SJSA1 (cell line): ENCODE measurements at regions not wholly inside any gene's neighbourhood (a gene's known extent, or its start where the extent isn't known, plus 50 kb on each side); places are given as distances from the start of the nearest gene placed in this dataset.
"Not testable (repeated sequence)": the region's sequence is repeated elsewhere in the genome, so short reads cannot be mapped to it uniquely, and the experiment has no call there.

Source experiments
- DNase-seq, 2 experiments: peaks; one replicate each; pipeline ENCODE4 v3.0.0-alpha.2; 2015 to 2020; ENCODE audit warnings: low spot score in 2 of 2, low read depth in 1 of 2
- H3K27ac ChIP-seq: fragments of 250-450 bp; sonication (Bioruptor Pico); 2 replicates; pipeline ENCODE4 v1.5.1; 2020; ENCODE audit warnings: mild to moderate bottlenecking, moderate library complexity
- H3K27me3 ChIP-seq: fragments of 250-450 bp; sonication (Bioruptor Pico); replicated peaks from 2 replicates; pipeline ENCODE4 v1.5.1; 2020; ENCODE audit warnings: mild to moderate bottlenecking, moderate library complexity
- H3K36me3 ChIP-seq: fragments of 250-450 bp; sonication (Bioruptor Pico); 2 replicates; pipeline ENCODE4 v1.5.1; 2020; ENCODE audit warnings: mild to moderate bottlenecking
- H3K4me1 ChIP-seq: fragments of 250-450 bp; sonication (Bioruptor Pico); replicated peaks from 2 replicates; pipeline ENCODE4 v1.6.1; 2021; ENCODE audit warnings: mild to moderate bottlenecking
- H3K4me3 ChIP-seq: fragments of 250-450 bp; sonication (Bioruptor Pico); 2 replicates; pipeline ENCODE4 v1.5.1; 2020; ENCODE audit warnings: mild to moderate bottlenecking
- H3K9me3 ChIP-seq: fragments of 250-450 bp; sonication (Bioruptor Pico); replicated peaks from 2 replicates; pipeline ENCODE4 v1.5.1; 2020; ENCODE audit warnings: mild to moderate bottlenecking

DNA sequence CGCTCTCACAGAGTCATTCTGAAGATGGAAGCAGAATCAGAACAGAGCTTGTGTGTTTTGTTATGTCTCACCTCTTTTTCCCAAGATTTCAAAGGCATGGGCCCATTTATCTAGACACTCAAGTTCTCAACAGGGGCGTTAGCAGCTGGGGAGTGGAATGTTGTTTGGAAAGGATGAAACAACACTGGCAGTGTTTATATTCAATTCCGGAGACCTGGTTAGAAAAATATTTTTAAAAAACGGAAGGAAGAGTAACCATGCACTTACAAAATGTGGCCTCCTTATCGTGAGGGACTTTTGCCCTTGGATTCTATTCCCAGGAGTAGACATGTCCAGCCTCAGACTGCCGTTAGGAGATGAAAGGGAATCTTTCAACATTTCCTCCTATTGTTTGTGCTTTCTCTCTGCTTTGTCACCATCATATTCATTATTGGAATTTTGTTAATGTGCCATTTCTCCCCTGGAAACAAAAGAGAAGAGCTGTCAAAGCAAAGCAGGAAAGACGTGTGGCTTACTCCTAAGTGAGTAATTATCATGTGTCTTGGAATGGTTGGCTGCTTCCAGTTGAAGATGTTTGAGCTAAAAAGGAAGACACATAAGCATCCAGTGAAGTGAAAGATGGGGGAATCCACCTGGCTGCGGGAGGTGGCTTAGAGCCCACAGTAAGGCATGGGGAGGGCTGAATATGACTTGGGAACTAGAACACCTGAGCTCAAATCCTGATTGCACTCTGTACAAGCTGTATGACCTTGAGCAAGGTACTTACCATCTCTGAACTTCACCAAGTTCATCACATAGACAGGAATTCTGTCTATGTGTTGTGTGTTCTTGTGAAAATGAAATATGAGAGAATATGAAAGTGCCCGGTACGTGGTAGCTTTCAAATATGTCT, 71.7 kb upstream of the JUN start:
- no peaks in the 10 kb centered on the region for H3K36me3 ChIP-seq
- peaks cover 36% of the 10 kb centered on the region for H3K4me1 ChIP-seq
- H3K27ac ChIP-seq, result peak overlapping the region; percentile 63
- H3K27me3 ChIP-seq, result no peaks in the 10 kb centered on the region
- H3K4me3 ChIP-seq, result no peak overlapping the region
- DNase-seq, result peak; percentile 55 to 76
- no peaks in the 10 kb centered on the region for H3K9me3 ChIP-seq

DNA sequence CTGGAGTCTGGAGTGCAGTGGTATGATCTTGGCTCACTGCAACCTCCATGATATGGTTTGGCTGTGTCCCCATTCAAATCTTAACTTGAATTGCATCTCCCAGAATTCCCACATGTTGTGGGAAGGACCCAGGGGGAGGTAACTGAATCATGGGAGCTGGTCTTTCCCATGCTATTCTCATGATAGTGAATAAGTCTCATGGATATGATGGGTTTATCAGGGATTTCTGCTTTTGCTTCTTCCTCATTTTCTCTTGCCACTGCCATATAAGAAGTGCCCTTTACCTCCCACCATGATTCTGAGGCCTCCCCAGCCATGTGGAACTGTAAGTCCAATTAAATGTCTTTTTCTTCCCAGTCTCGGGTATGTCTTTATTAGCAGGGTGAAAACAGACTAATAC, 72.4 kb upstream of the JUN start:
- peaks cover 30% of the 10 kb centered on the region for H3K4me1 ChIP-seq
- not testable (repeated sequence) for H3K36me3 ChIP-seq, H3K27ac ChIP-seq, H3K4me3 ChIP-seq, H3K9me3 ChIP-seq, H3K27me3 ChIP-seq, DNase-seq

DNA sequence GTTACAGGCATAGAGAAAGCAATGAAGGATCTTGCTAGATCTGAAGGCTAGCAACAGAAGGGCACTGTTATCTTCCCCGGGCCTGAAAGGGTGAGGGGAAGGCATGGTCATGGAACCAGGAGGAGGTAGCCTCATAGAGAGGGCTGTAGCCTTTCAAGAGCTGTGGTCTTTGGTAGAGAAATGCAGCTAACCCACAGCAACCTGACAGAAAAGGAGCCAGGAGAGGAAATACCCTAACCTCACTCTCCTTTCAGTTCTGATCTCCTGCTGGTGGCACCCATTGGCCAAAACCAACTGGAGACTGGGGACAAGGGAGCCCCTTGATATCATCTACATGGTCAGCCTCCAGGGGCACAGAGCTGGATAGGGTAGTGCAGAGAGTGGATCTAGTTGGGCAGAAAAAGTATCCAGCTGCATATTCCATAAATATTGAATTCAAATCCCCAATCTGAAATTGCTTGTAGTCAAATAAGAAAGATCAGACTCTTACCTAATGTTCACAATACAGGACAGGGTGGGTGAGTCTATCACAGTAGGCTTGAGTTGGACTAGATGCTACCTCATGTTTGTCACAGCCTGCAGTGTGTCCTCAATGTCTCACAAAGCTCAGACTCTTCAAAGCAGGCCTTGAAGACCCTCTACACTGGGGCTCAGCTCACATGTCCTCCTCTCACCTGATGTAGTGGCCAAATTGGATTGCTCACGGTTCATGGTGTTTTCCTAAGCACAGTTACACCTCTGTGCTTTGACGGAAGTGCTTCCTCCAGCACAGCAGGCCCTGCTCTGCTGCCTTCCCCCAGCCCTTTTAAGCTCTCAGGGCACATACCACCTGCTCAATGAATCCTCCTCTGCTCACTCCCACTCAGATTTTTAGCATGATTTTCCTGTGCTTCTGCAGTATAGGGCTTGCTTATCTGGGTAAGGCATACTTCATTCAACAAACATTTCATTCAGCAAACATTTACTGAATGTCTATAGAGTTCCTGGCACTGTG, 74.1 kb upstream of the JUN start:
- H3K9me3 ChIP-seq, result no peaks in the 10 kb centered on the region
- peaks cover 26% of the 10 kb centered on the region for H3K4me1 ChIP-seq
- H3K27ac ChIP-seq, result no peak overlapping the region
- no peaks in the 10 kb centered on the region for H3K27me3 ChIP-seq
- no peaks in the 10 kb centered on the region for H3K36me3 ChIP-seq
- H3K4me3 ChIP-seq, result no peak overlapping the region
- DNase-seq, result no peak

DNA sequence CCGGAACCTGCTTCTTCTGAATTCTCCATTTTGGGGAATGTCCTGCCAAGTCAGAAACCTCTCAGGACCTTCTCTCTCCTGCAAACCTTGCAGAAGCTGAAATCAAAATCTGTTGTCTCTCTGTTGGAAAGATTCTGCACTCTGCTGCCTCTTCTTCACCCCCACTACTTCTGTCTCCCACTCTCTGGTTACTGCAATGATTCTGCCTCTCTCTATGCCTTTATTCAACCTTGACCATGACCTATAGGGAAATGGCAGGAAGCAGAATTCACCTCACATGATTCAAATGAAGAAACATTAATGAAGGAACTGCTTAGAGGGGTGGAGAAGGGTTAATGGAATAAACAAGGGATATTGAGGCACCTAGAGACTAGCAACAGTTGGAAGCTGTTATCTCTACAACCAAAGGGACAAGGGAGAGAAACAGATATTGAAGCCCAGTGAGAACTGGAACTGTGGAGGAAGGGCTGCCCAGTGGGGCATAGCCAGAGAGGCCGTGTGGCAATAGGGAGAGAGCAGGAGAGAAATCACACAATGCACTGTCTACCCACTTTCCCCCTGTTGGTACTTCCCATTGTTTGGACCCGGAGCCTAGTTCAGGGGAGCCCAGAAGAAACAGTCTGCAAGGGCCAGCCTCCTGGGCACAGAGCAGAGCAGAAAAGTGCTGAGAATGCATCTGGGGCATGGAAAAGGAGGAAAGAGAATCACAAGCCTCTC, 76.1 kb upstream of the JUN start:
- H3K27me3 ChIP-seq, result no peaks in the 10 kb centered on the region
- DNase-seq, result no peak
- no peak overlapping the region for H3K4me3 ChIP-seq
- no peaks in the 10 kb centered on the region for H3K9me3 ChIP-seq
- peaks cover 11% of the 10 kb centered on the region for H3K4me1 ChIP-seq
- H3K27ac ChIP-seq, result no peak overlapping the region
- no peaks in the 10 kb centered on the region for H3K36me3 ChIP-seq

DNA sequence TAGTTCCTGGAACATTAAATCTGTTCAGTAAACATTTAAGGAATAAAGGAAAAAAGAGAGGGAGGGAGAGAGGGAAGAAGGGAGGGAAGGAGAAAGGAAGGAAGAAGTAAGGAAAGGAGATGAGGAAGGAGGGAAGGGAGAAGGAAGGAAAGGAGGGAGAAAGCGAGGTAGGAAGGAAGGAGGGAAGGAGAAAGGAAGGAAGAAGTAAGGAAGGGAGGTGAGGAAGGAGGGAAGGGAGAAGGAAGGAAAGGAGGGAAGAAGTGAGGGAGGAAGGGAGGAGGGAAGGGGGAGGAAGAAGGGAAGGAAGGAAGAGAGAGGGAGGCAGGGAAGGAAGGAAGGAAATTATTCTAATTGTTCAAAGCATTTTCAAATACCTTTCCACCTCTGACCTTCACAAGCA, 77.2 kb upstream of the JUN start:
- Histone ChIP-seq H3K27me3 (no peaks in the 10 kb centered on the region), H3K36me3 (no peaks in the 10 kb centered on the region), H3K9me3 (no peaks in the 10 kb centered on the region), H3K4me3 (no peak overlapping the region), H3K4me1 (no peaks in the 10 kb centered on the region), H3K27ac (no peak overlapping the region)
- DNase-seq, result no peak

DNA sequence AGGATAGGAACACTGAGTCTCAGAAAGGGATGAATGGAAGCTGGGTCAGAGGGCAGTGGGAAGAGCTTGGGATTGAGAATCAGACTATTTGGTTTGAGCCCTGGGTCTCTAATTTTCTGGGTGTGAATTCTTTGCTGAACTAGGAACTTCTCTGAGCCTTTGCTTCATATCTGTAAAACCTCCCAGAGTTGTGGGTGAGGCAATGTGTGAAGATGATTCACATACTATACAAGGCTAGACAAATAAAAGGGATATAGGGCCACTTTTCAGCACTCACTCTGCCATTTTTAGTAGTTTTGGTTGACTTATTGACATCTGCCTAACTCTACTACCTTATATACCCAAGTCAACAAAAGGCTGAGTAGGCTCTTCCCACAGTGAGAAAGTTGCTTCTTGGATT, 77.7 kb upstream of the JUN start:
- Histone ChIP-seq H3K4me3 (no peak overlapping the region), H3K27me3 (no peaks in the 10 kb centered on the region), H3K9me3 (no peaks in the 10 kb centered on the region), H3K36me3 (no peaks in the 10 kb centered on the region), H3K27ac (no peak overlapping the region), H3K4me1 (no peaks in the 10 kb centered on the region)
- no peak for DNase-seq

DNA sequence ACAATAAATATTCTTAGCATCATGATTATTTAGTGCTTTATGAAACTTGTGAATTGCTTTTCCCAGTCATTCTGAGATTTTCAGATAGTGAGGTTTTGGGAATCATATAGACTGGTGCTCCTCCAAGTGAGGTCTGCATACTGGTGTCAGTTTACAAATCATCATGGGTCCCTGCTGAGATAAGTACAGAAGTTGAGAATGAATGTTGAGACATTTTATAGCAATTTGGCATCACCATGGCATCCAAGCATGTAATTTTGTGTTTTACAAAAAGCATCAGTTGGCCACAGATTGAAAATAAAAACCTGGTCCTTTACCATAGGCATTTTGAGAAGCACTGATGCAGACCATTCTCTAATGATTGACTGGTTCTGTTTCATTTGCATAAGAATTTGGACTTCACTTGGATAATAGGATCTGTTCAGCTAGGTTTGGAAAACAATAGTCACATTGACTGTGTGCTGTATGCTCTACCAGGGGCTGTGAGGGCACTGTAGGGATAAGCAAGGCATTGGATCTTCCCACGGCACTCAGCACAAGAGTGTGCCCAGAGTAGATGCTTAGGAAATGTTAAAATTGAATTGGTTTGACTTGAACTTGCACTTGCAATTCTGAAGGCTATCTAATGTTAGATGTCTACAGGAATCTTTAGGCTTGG, 79.0 kb upstream of the JUN start:
- H3K4me1 ChIP-seq, result no peaks in the 10 kb centered on the region
- no peaks in the 10 kb centered on the region for H3K27me3 ChIP-seq
- no peak for DNase-seq
- H3K4me3 ChIP-seq, result no peak overlapping the region
- no peaks in the 10 kb centered on the region for H3K36me3 ChIP-seq
- H3K9me3 ChIP-seq, result no peaks in the 10 kb centered on the region
- no peak overlapping the region for H3K27ac ChIP-seq

DNA sequence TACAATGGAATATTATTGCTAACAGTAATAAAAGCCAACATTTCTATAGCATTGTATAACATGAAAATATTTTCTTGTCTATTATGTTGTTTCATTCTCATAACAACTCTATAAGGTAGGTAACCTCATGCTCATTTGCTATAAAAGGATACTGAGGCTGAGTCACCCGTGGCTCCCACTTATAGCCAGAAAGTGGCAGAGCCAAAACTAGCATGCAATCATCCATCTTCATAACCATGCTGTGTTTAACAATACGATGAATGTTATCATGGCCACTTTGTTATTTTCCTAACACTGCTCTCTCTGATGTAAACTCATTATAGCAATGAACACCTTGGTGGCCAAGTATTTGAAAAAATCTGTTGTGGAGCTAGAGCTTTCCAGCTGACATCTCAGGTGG, 80.8 kb upstream of the JUN start:
- Histone ChIP-seq H3K27ac (no peak overlapping the region), H3K4me3 (no peak overlapping the region), H3K27me3 (no peaks in the 10 kb centered on the region), H3K4me1 (no peaks in the 10 kb centered on the region), H3K36me3 (no peaks in the 10 kb centered on the region), H3K9me3 (no peaks in the 10 kb centered on the region)
- no peak for DNase-seq

DNA sequence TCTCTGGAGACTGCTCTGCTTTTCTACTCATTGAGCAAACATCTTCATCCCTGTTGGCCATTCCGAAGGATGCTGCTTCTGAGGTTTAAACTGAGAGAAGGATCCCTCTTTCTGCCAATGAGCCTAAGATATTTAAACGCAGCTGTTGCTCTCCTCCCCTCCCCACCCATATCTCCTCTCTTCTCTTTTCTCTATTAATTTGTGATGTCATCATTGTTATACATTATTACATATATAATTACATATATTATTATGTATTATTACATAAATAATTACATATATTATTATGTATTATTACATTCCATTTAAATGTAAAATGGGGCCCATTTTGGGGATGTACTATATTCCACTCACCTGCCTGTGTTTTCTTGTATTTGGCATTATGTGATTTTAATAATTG, 82.7 kb upstream of the JUN start:
- no peak overlapping the region for H3K4me3 ChIP-seq
- no peaks in the 10 kb centered on the region for H3K4me1 ChIP-seq
- no peaks in the 10 kb centered on the region for H3K9me3 ChIP-seq
- H3K27me3 ChIP-seq, result no peaks in the 10 kb centered on the region
- no peaks in the 10 kb centered on the region for H3K36me3 ChIP-seq
- no peak for DNase-seq
- H3K27ac ChIP-seq, result no peak overlapping the region

DNA sequence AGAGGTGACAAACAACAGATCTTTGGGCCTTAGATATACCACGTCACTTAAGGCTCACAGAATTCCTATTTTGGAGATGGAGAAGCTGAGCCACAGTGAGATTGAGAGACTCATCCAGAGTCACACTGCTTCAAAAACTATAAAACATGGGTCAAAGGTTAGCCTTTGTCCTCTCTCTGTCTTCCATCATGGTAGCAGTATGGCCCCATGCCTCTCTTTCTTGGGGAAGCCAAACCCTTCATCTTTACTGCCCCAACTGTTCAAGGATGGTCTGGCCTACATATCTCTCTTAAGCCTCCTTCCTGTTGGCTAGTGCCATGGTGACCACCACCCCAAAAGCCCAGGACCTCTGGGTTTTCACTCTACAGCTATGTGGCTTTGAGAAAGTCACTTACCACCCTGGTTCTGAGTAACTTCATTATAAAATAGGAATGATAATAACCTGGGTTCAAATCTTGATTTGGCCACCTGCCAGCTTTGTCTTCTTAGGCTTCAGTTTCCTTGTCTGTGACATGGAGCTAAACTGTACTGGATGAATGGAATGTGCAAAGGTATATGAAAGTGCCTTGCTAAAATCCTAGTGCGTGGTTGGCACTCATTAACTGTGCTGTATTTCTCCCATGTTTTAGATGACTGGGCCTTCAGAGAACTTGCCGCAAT, 85.9 kb upstream of the JUN start:
- no peak for DNase-seq
- Histone ChIP-seq H3K4me1 (peaks cover 4% of the 10 kb centered on the region), H3K9me3 (no peaks in the 10 kb centered on the region), H3K27ac (no peak overlapping the region), H3K27me3 (no peaks in the 10 kb centered on the region), H3K36me3 (no peaks in the 10 kb centered on the region), H3K4me3 (no peak overlapping the region)

DNA sequence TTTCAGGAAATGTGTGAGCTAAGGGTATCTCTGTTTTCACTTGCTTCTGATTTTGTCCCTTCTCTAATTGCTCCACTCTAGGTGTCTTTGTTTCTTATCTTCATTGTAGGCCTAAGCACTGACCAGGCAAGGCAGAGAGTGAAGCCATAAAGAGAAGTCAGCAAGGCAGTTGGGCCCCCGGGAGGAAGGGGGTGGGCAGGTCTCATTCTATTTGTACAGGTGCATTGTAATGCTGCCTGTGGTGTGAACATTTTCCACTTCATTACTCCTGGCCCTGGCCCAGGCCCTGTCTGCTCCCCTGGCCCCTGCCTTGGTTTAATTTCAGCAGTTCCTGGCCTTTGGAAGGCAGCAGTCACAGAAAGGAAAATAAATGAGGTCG, 86.4 kb upstream of the JUN start:
- H3K27ac ChIP-seq, result no peak overlapping the region
- H3K4me1 ChIP-seq, result peaks cover 9% of the 10 kb centered on the region
- DNase-seq, result no peak
- H3K9me3 ChIP-seq, result no peaks in the 10 kb centered on the region
- H3K4me3 ChIP-seq, result no peak overlapping the region
- no peaks in the 10 kb centered on the region for H3K27me3 ChIP-seq
- H3K36me3 ChIP-seq, result no peaks in the 10 kb centered on the region

DNA sequence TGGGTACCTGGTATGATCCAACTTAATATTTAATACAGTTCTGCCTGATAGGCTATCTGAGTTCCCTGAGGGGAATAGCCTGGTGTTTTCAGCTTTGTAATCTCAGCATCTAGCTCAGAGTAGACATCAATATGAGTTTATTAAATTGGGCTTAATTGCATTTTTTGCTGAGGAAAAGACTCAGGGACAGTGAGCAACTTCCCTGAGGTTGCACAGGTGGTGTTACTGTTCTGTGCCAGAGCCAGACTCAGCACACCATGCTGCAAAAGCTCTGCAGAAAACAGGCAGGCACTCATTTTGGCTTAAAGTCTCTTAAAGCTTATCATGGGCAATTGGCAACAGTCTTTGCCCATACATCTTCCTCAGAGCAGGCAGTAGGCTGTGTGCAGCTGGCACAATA, 90.5 kb upstream of the JUN start:
- H3K4me1 ChIP-seq, result peaks cover 9% of the 10 kb centered on the region
- H3K4me3 ChIP-seq, result no peak overlapping the region
- no peak for DNase-seq
- no peaks in the 10 kb centered on the region for H3K36me3 ChIP-seq
- no peak overlapping the region for H3K27ac ChIP-seq
- H3K27me3 ChIP-seq, result no peaks in the 10 kb centered on the region
- H3K9me3 ChIP-seq, result no peaks in the 10 kb centered on the region
